Activated CD8-positive, alpha-beta T cell treated with anti-CD3 and anti-CD28 coated beads for 36 hours (primary cell): ENCODE measurements at regions not wholly inside any gene's neighbourhood (a gene's known extent, or its start where the extent isn't known, plus 50 kb on each side); places are given as distances from the start of the nearest gene placed in this dataset.

Source experiments
- ATAC-seq: fragments of 200-7000 bp; cut with Tn5 transposase; one replicate; pipeline ENCODE4 v1.10.0; 2021; ENCODE audit warnings: mild to moderate bottlenecking, moderate library complexity
- CTCF ChIA-PET: fragments of 350-600 bp; sonication (Branson Sonifier 250); formaldehyde crosslinking; loops from one replicate; lab custom pipeline; 2021; ENCODE audit warnings: antibody characterized with exemption; lab: Charles Lee
- POLR2A ChIA-PET: fragments of 350-600 bp; sonication (Branson Sonifier 250); formaldehyde crosslinking; loops from one replicate; lab custom pipeline; 2021; ENCODE audit warnings: antibody characterized with exemption; lab: Charles Lee
- DNase-seq: peaks from one replicate; pipeline ENCODE4 v3.0.0-alpha.2; 2020
- H3K27ac Mint-ChIP-seq: one replicate; pipeline ENCODE4 v1.8.0; 2021; ENCODE audit warnings: mild to moderate bottlenecking, mixed read lengths
- H3K27me3 Mint-ChIP-seq: one replicate; pipeline ENCODE4 v1.8.0; 2021; ENCODE audit warnings: mixed read lengths
- H3K36me3 Mint-ChIP-seq: one replicate; pipeline ENCODE4 v1.8.0; 2021; ENCODE audit warnings: low read depth, mixed read lengths
- H3K4me1 Mint-ChIP-seq: one replicate; pipeline ENCODE4 v1.8.0; 2021; ENCODE audit warnings: low read depth, mixed read lengths
- H3K4me3 Mint-ChIP-seq: one replicate; pipeline ENCODE4 v1.8.0; 2021; ENCODE audit warnings: mild to moderate bottlenecking, moderate library complexity, mixed read lengths
- H3K9me3 Mint-ChIP-seq: one replicate; pipeline ENCODE4 v1.8.0; 2021; ENCODE audit warnings: mixed read lengths
- intact Hi-C: fragments of 100-400 bp; cut with micrococcal nuclease; formaldehyde crosslinking; loops from one replicate; pipeline ENCODE4 v1.10.0; 2022
- TF ChIP-seq, protein P1 (sequence below): fragments of 200-600 bp; IDR thresholded peaks from one replicate; pipeline ENCODE4 v1.8.0; 2022; ENCODE audit warnings: antibody characterized with exemption, mild to moderate bottlenecking

DNA sequence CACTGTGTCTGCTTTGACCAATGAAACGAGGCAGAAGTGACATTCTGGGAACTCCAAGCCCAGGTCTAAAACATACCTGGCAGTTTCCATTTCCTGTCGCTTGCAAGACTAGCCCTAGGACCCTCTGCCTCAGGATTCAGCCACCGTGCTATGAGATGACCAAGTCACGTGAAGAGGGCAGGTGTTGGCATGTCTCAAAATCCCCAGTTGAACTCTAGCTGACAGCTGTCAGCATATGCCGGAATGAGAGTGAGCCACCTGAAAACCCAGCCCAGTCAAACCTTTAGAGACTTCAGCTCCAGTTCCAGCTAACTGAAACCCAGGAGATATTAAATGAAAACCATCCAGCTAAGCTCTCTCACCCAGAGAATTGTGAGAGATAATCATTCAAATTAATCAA lies 89.9 kb upstream of the PPP1R3A start:
- DNase-seq (no peak), ATAC-seq (no peak)
- Mint-ChIP-seq H3K9me3 (no peaks in the 10 kb centered on the region), H3K4me3 (no peak overlapping the region), H3K4me1 (no peaks in the 10 kb centered on the region), H3K27ac (no peak overlapping the region), H3K36me3 (no peaks in the 10 kb centered on the region), H3K27me3 (peaks cover 2% of the 10 kb centered on the region)
- intact Hi-C loops = no loop called here
- TF ChIP-seq, protein P1, sequence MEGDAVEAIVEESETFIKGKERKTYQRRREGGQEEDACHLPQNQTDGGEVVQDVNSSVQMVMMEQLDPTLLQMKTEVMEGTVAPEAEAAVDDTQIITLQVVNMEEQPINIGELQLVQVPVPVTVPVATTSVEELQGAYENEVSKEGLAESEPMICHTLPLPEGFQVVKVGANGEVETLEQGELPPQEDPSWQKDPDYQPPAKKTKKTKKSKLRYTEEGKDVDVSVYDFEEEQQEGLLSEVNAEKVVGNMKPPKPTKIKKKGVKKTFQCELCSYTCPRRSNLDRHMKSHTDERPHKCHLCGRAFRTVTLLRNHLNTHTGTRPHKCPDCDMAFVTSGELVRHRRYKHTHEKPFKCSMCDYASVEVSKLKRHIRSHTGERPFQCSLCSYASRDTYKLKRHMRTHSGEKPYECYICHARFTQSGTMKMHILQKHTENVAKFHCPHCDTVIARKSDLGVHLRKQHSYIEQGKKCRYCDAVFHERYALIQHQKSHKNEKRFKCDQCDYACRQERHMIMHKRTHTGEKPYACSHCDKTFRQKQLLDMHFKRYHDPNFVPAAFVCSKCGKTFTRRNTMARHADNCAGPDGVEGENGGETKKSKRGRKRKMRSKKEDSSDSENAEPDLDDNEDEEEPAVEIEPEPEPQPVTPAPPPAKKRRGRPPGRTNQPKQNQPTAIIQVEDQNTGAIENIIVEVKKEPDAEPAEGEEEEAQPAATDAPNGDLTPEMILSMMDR = no peak
- CTCF ChIA-PET = no interaction called here
- POLR2A ChIA-PET = no interaction called here

DNA sequence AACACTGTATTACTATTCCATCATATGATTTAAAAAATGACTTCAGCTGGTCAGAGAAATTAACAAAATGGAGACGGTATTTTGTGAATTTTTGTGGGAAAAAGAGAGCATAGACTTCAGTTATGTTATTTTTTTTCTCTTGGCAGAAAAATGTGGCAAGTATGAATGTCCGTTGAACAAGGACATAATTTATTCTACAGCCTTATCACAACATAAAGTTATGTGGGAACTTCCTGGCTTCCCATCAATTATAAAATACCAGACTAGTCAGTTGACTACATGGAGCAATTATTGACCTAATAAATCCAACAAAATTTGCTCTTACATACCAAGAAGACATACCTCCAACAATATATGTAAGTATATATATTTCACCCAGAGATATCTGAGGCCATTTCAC lies 88.6 kb upstream of the PPP1R3A start:
- ATAC-seq = no peak
- H3K27me3 Mint-ChIP-seq = peaks cover 1% of the 10 kb centered on the region

GRCh38 chr7:113998934-113999333 lies 80.1 kb upstream of the PPP1R3A start:
- TF ChIP-seq, protein P1 = no peak
- no peak overlapping the region for H3K27ac Mint-ChIP-seq
- H3K9me3 Mint-ChIP-seq = peaks cover 12% of the 10 kb centered on the region
- no peaks in the 10 kb centered on the region for H3K4me1 Mint-ChIP-seq
- POLR2A ChIA-PET = no interaction called here
- H3K4me3 Mint-ChIP-seq = no peak overlapping the region
- DNase-seq (no peak), ATAC-seq (no peak)
- H3K36me3 Mint-ChIP-seq = no peaks in the 10 kb centered on the region
- H3K27me3 Mint-ChIP-seq = peaks cover 1% of the 10 kb centered on the region
- intact Hi-C loops = no loop called here
- CTCF ChIA-PET = no interaction called here

More for the DNA sequence above, 88.6 kb upstream of the PPP1R3A start:
- H3K4me1 Mint-ChIP-seq = no peaks in the 10 kb centered on the region
- intact Hi-C loops = no loop called here
- no peak overlapping the region for H3K27ac Mint-ChIP-seq
- H3K4me3 Mint-ChIP-seq = no peak overlapping the region
- no peak for DNase-seq
- peaks cover 1% of the 10 kb centered on the region for H3K9me3 Mint-ChIP-seq
- H3K36me3 Mint-ChIP-seq = no peaks in the 10 kb centered on the region
- ChIA-PET POLR2A (no interaction called here), CTCF (no interaction called here)
- TF ChIP-seq, protein P1 = no peak

DNA sequence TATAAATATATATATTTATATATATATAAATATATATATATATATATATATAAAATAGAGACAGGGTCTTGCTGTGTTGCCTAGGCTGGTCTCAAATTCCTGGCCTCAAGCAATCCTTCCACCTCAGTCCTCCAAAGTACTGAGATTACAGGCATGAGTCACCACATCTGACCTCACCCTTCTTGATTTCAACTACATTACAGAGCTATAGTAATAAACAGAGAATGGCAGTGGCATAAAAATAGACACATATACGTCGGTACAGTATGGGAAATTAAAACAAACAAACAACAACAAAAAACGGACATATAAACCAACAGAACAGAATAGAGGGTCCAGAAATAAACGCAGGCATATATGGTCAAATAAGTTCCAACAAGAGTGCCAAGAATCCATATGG lies 77.6 kb upstream of the PPP1R3A start:
- ChIA-PET POLR2A (no interaction called here), CTCF (no interaction called here)
- DNase-seq = no peak
- no peaks in the 10 kb centered on the region for H3K27me3 Mint-ChIP-seq
- intact Hi-C loops = no loop called here
- peaks cover 3% of the 10 kb centered on the region for H3K9me3 Mint-ChIP-seq
- no peak overlapping the region for H3K27ac Mint-ChIP-seq
- no peak overlapping the region for H3K4me3 Mint-ChIP-seq
- no peaks in the 10 kb centered on the region for H3K4me1 Mint-ChIP-seq
- TF ChIP-seq, protein P1 = no peak
- ATAC-seq = no peak
- no peaks in the 10 kb centered on the region for H3K36me3 Mint-ChIP-seq

DNA sequence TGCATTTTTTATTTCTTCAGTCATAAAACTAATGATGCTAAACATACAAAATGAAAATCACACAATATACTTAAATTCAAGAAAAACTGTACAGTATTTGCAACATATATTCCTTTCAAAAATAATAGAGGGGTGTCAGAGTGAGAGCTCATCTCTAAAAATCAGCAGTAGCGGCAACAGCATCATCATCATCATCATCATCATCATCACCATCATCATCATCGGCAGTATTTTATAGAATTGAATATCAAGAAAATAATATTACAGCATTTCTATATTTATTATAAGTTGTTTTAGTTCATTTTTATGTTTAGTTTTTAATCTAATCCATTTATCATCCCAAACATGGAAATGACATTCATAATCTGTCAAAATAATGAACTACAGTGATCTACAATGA lies 67.4 kb upstream of the PPP1R3A start:
- Mint-ChIP-seq H3K27ac (no peak overlapping the region), H3K4me3 (no peak overlapping the region), H3K27me3 (peaks cover 2% of the 10 kb centered on the region), H3K9me3 (no peaks in the 10 kb centered on the region), H3K4me1 (no peaks in the 10 kb centered on the region), H3K36me3 (no peaks in the 10 kb centered on the region)
- intact Hi-C loops = no loop called here
- ChIA-PET POLR2A (no interaction called here), CTCF (no interaction called here)
- no peak for DNase-seq
- no peak for ATAC-seq
- TF ChIP-seq, protein P1 = no peak
